Fibroblast of skin of left quadriceps (primary cell): ENCODE measurements at regions not wholly inside any gene's neighbourhood (a gene's known extent, or its start where the extent isn't known, plus 50 kb on each side); places are given as distances from the start of the nearest gene placed in this dataset.

ENCODE experiments used
- DNase-seq, 2 experiments: peaks; one replicate each; pipeline ENCODE4 v3.0.0-alpha.2; 2013; ENCODE audit warnings: low read depth in 2 of 2

DNA sequence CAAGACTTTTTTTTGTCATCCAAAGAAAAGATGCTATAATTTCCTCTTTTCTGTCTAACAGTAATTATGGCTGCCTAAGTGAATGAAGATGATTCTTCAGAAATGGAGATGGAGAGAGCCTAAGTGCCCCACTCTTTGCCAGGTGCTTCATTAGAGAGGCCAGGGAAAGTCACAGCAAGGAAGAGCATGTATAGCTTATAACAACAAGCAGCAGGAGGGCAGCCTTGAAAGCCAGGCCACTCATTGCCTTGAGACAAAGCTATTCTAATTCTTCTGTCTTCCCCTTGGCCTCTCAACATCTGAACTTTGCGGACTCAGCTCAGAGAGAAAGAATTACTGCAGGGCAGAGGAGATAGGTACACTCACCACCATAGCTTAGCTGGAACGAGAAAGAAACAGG, 112.0 kb upstream of the ZNF366 start:
- DNase-seq, result no peak

- peak in 1 of 2 experiments; percentile 33 for DNase-seq
Measured at GRCh38 chr5:72618708-72619107, 111.5 kb upstream of the ZNF366 start.

GRCh38 chr5:72615061-72615460, 107.9 kb upstream of the ZNF366 start:
- DNase-seq, result no peak

DNA sequence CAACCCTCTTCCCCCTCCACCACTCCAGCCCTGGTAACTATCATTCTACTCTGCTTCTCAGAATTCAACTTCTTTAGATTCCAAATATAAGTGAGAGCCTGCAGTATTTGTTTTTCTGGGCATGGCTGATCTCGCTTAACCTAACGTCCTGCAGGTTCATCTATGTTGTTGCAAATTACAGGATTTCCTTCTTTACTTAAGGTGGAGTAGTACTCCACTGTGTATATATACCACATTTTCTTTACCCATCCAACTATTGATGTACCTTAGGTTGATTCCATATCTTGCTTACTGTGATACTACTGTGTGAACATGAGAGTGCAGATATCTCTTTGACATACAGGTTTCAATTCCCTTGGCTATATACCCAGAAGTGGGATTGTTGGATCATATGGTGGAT, 106.3 kb upstream of the ZNF366 start:
- DNase-seq, result no peak

DNA sequence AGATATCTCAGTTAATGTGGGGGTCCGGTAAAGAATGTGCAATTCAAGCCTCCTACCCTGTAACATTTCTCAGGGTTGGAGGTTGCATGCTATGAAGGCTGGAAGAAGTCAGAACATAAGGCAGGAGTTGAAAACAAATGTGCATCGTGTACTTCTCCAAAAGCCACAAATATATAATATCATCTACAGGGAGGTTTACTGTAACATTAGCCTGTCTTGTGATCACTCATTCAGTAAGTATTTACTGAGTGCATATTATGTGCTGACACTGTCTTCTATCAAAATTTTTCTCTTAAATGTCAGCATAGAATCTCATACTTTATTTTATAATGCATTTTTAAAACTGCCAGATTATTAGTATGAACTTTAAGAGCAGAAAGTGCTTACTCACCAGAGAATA, 105.6 kb upstream of the ZNF366 start:
- no peak for DNase-seq

DNA sequence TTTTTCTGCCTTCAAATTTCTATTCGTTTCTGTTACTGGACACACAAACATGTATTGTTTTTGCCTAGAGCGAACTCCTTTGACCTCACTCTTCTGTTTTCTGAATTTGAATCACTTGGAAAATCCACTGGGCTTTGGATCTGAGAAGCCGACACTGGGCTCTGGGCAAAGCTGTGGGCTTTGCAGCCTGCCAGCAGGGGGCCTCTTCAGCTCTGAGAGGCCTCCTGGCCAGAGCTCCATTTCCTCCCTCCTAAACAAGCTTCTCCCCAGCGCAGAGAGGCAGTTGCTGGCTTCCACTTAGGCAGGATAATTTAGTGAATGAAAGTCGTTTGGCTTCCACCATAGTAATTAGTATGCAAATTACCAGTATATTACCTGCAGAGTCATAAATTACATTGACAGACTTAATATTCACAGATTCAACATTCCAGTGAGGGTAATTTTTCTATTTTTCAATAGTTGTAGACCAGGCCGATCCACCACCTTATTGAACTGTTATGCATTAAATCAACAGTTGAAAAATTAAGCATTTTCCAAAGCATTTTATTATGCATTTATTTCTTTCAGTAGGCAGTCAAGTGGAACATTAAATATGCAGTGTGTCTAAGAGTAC, 104.0 kb upstream of the ZNF366 start:
- DNase-seq, result no peak

DNA sequence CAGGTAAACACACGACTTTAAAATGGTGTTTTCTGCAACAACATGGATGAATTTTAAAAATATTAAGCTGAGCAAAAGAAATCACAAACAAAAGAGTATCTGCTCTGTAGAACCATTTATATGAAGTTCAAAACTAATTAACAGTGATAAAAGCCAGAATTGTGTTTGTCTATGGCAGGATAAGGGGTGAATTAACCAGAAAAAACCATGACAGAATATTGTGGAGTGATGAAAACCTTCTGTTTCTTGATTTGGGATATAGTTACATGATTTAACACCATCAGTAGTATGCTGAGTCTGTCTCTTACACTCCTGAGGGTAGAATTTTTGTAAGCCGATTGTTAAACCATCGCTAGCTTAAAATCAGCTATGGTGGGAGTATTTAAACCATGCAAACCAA, 101.7 kb upstream of the ZNF366 start:
- DNase-seq, result no peak

GRCh38 chr5:72608297-72608696, 101.1 kb upstream of the ZNF366 start:
- DNase-seq, result peak; percentile 58 to 64

DNA sequence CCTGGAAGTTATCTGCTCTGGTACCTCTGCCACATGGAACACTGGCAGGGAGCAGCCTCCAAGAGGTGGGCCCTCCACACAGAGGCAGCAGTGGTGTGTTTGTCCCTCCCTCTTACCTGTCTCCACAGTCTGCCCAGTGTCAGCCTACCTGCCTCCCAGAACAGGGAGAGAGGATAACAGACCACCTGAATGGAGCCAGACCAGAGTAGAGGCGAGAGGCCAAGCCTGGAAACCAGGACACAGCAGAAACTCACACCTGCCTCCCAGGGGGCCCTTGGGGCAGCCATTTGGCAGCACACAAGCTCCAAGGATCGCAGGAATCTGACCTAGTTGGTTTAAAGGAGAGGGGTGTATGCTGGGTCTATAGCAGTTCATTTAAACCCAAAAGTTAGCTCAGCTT, 100.2 kb upstream of the ZNF366 start:
- DNase-seq, result no peak

GRCh38 chr5:72606525-72606924, 99.3 kb upstream of the ZNF366 start:
- no peak for DNase-seq

DNA sequence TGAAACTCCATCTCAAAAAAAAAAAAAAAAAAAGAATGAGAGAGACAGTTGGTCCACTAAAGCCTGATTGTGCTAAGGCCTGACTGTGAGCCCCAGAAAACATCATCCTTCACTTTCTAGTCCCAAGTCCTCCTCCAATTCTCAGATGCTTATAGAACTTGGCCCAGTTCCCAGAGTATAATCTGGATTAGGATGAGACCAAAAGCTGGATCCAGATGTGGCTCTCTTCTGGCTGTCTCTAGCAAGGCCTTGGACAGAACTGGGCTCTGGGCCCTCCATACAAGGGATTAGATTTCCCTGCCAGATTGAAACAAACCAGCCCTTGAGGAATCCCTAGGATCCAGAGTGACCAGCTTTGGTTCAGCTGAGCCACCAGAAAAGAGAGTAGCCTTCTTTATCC, 98.4 kb upstream of the ZNF366 start:
- no peak for DNase-seq

DNA sequence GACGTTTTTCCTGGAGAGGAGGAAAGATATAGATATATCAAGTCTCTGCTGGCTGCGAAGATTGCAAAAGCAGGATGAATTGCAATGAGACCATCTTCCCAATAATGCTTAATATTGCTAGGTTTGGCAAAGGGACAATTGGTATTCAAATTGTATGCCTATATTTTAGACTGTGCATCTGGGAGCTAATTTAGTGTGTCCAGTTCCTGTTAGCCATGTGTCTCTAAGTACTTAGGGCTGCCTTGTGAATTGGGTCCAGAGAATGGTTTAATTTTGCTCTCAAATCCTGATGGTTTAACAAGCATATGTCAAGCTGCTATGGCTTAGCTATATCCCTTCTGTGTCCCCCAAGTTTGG, 97.6 kb upstream of the ZNF366 start:
- no peak for DNase-seq

DNA sequence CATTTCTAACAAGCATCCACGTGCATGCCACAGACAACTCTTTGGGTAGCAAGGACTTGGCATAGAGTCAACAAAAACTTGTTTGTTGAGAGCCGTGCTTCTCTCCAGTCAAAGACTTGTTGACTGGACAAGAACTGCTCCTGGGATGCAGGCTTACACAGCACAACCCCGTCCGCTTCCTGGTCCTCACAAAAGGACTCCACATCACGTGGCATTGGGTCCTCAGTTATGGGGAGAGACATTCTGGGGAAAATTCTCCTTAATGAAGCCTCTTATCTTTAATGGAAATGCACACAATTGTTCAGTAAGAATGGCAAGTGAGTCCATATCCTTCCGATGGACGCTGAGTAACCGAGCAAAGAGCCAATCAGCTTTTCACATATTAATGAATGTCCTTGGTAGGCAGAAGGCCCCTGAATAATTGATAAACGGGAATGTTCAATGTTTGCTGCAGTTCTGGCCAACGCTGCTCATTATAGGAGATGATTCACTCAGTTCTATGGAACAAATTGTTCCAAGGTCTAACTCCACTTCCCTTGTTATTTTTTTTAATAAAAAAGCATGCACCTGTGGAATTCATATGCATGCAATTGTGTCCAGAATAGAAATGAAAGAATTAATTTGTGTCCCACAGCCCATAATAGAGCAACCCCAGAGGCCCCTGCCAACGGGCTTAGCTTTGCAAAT, 97.0 kb upstream of the ZNF366 start:
- no peak for DNase-seq

DNA sequence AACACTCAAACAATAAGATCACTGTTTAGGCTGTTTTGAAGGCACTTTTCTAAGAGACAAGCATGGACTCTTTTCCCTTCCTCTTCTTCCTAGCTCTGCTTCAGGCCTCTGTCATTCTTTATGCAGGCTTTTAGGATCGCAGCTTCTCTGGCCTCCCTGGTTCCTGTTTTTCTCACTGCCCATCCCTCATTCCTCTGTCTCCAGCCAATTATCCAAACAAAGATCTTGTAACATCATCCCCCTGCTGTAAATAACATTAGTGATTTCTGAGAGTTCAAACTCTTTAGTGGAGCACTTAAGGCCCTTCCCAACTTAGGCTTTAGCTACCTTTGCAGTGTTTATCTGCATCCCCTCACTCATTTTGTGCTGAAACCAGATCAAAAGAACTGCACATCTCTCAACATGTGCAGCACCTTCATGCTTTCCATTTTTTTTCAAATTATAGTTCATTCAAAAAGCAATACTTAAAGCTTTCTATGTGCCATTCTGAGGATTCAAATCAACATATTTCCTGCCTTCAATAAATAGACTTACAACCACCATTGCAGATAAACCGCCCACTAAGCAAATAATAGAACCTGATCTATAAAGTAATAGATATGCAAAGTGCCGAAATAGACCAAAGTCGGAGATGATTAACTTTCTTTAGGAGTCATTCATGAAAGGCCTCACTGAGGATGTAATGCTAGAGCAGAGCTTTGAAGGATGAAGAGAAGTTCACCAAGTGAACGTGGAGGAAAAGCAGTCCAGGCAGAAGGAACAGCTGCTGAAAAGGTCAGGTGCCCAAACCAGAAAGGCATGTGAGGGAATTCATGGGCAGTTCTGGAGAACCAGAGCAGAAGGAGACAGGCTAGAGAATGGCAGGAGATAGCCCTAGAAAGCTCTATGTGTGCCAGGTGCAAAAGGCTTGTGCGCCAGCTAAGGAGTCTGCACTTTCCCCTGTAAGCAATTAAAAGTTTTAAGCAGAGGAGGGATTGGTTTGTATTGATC, 95.8 kb upstream of the ZNF366 start:
- DNase-seq, result no peak

DNA sequence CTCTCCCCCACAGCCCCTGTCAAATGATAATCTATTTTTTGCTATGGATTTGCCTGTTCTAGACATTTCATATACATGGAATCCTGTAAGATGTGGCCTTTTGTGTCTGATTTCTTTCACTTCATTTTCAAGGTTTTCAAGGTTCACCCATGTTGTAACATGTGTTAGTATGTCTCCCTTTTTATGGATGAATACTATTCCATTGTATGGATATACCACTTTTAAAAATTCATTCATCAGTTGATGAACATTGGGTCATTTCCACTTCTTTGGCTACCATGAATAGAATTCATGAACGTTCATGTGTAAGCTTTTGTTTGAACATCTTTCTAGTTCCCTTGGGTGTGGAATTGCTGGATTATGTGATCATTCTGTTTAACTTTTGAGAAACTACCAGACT, 94.7 kb upstream of the ZNF366 start:
- DNase-seq, result no peak

DNA sequence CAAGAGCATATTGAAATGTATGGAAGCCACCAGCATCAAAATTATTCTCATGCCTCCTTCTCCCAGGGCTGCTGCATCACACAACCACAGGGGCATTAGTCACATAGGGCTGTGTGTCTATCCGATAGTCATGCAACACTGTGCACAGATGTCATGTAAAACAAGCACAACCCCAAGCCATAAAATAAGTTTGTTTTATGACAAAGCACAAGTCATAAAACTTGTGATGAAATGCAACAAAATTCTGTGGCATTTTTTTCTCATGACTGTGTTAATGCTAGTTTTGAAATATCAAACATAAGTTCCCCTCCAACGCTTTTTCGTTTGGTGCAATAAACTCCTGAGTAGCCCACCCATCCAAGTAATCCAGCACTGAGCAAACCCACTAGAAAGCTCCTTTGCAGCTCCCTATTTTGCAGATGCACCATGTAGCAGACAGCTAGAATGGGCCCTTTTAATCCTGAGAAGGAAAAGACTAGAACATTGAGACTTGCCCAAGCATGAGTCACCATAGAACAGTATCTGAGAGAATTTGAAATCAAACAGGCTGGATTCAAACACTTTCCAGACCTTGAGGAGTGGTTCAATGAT, 93.3 kb upstream of the ZNF366 start:
- peak; percentile 94 to 95 for DNase-seq

DNA sequence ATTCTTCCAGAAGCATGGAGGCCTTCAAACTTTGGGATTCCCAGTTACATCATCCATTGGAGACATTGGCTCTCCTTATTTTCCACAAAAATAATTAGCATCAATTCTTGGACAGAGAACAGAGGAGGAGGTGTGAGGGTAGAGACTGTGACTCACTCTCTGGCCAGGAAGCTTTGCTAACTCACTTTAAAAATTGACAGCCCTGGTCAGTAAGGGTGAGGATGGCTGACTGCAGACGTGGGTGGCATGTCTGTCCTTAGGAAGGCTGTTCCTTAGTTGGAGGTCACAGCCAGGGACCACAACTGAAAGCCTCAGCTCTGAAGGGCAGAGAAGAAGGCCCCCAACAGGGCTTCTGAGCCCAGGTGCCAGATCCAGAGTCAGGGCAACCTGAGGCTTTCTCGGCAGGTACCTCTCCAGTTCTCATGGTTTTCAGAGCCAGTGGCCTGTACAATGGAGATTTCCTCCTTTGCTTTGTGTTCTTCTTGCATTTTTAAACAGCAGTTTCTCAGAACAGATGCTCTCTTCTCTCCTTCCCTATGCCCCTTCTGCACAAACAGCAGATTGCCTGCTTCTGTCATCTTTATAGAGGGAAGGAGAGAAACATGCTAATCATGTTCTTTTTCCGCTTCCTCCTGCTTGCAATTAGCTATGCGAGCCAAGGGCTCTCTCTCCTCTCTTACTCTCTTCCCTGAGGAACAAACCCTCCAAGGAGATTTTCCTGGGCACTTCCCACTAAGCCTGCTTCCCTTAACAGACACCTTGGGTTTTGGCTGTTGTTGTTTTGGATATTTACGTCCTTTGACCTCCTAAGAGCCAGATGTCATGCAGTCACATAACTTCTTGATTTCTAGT, 92.5 kb upstream of the ZNF366 start:
- DNase-seq, result no peak

DNA sequence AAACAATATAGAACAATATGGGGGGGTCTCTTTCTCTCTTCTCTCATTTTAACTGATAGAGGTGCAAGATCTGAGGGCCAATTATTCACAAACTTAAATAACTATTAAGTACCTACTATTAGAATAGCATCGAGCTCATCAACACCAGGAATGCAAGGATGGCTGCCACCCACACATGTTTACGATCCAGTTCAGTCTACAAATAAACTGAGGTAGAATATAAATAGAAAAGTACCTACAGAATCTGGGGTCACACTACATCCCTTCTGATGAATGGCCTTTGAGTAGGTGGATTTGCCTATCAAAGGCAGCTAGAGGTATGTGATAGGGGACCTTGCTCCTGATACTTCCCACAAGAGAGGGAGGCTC, 91.8 kb upstream of the ZNF366 start:
- no peak for DNase-seq

- peak; percentile 52 to 55 for DNase-seq
Measured at GRCh38 chr5:72598401-72599064, 91.3 kb upstream of the ZNF366 start.

DNA sequence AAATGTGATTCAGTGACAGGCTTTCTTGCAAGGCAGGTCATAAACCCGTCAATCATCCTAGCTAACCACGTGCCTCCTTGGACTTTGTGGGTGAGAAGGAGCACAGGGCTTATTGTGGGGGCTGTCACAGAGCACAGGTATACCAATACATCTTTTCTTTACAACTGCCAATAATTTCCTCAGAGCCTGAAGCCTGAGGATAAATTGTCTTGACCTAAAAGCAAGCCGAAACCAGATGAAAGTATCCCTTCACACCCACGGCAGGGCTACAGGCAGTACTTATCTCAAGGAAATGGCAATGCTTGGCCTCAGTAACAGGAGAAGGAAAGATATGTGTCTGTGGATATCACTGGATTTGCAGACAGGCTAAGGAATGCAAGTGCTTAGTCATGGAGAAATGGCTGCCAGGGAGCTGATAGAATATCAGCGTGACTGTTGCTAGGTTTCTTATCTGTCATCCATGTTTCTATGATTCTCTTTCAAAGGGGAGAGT, 90.3 kb upstream of the ZNF366 start:
- DNase-seq, result peak; percentile 77 to 78

- DNase-seq, result no peak
Measured at GRCh38 chr5:72596956-72597355, 89.7 kb upstream of the ZNF366 start.
